NCI-H1694 treated with DMSO at 0.1 percent for 48 hours (cell line): ENCODE measurements at regions not wholly inside any gene's neighbourhood (a gene's known extent, or its start where the extent isn't known, plus 50 kb on each side); places are given as distances from the start of the nearest gene placed in this dataset.

ENCODE experiments used
- DNase-seq: peaks from one replicate; lab custom pipeline; 2025; lab: John Stamatoyannopoulos, UW

DNA sequence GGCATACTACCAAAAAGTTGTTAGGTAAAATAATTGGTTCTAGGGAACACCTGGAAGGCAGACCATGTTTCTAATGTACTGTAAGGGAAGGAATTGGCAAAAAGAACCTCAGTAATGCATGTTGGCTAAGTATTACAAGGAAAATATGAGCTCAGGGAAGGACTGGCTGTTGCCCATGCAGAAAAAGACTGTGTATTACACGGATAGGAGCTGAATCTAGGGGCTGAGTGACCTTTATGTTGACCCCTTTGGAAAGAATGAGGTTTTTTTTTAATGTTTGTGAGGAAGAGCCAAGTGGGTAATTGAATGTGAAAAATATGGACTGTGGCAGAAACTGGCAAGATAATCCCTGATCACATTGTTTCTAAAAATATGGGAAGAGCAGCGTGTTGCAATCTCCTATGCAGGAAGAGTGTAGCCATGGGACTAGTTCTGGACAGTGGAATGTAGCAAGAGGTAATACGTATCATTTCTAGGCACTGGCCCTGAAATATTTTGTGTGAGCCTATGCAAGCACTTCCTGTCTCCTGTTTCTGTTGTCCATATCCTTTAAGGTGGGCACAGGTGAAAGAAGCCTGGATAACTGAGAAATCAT, 95.1 kb upstream of the CNTNAP4 start:
- DNase-seq, result no peak

DNA sequence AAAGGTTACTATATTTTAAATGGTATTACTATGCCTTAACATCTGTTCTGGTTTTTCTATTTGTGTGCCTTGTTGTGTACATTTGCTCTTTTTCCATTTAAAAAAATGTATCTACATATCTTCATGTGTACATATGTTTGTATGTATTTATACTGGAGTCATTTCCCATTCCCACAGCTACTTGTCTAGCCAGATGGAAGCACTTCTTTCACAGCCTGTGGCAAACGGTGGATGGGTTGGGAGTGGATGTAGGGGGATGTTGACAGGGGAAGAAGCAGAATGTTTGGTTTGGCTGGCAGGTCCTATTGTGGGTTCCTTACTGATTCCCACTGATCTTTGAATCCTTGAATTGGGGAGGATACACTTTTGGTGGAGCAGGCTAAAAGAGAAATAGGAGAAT, 93.6 kb upstream of the CNTNAP4 start:
- no peak for DNase-seq

DNA sequence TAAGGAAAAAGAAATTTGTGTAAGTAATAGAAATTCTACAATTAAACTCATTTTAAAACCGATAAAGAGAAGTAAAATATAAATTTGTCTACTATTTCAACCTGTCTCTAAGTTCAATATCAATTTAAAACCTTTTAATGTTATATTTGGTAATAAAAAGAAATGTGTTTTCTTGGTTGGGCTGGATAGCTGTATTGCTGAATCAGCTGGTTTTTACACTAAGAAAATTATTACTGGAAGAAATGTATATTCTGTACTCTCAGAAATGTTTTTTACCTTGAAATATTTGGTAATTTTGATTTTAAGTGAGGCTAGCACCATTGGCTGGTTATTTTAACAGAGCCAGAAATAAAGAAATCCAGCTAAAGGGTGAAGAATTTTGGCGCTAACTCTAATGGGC, 87.1 kb upstream of the CNTNAP4 start:
- DNase-seq, result no peak

DNA sequence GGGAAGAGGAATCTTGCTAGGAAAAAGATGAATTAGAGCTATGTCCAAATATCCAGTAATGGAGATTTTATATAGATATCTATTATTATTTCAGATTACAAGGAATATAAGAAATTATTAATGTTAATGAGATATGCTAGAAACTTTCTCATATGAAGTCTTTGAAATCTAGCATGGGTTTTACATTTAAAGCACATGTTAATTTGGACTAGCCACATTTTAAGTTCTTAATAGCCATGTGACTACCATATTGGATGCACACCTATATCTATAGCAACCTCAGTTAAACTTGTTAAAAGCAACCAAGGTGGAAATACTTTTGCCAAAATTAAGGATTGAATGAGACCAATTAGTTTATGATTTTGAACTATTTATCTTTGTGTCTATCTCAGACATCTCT, 86.7 kb upstream of the CNTNAP4 start:
- DNase-seq, result no peak

DNA sequence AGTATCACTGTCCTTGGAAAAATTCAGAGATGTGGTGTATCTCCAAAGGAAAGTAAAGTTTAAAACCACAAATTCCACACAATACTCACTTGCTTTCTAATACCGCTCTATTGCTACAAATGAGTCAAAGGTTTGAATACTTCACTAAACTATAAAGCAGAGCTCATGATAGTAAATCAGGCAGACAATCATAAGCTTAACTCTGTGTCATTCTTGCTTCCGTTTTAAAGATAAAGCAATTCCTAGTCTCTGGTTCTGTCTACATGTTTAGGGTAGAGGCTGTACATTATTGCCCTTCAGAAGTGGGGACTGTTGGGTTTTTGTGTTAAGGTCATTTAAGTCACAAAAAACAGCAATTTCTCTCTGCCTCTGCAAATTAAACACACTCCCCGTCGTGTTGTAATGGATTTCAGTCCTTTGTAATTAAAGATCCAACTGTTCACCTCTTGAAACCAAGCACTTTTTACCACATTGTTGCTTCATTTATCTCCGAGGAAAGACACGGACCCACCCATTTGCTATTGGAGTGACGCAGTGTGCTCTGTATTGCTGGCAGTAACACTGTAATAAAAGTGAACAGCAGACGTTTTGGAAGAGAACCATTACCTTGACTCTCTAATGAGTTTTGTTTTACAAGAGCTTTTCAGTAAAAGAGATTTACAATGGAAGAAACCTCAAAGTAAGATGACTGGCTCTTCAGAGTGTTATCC, 83.1 kb upstream of the CNTNAP4 start:
- DNase-seq, result no peak

DNA sequence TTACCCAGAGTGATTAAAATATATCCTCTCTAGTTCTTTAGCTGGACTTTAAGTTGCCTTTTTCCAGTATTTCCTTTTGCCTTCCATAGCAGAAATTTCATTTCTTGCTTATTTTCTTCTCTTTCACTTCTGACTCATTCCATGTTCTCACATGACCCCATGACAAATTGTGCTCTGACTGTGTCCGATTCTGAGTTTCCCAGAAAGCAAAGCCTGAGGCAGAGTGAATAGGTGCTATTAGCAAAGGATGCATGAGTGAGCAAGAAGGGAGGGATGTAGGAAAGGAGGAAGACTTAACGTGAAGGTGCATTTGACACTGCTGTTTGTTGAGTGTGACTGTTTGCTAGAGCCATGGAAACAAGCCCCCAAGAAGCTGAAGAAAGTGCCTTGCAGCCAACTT, 82.6 kb upstream of the CNTNAP4 start:
- no peak for DNase-seq

DNA sequence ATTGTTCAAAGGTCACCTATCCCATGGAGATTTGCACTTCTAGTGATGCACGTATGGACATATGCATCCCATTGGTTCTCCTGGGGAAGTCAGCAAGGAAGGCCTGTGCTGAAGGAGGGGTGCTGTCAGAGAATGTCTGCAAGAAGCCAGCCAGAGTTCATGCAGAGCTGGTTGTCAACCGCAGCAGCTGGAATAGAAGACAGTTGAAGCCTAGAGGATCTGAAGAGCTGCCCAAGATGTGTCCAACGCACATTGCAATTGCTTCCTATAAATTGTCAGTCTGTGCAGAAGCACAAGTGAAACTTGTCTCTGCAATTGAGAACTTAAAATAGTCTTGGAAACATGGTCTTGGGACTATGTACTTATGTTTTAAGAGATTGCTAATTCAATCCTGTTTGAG, 82.1 kb upstream of the CNTNAP4 start:
- DNase-seq, result no peak

DNA sequence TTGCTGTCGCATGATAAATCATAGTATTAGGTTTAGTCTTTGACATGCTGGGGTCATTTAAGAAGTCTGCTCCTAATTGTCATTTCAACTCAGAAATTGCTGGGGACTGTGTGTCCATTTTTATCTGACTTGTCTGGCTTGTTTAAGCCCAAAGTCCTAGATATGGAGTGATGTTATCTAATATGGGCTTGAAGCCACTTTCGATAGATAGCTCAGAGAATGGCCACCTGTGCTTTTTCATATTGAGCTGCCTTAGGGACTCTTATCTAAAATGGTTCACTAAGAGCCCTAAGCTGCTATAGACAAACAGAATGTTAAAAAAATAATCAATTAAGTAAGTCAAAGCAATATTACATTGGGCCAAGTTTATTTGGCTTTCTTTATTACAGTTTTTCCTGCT, 81.6 kb upstream of the CNTNAP4 start:
- DNase-seq, result no peak

DNA sequence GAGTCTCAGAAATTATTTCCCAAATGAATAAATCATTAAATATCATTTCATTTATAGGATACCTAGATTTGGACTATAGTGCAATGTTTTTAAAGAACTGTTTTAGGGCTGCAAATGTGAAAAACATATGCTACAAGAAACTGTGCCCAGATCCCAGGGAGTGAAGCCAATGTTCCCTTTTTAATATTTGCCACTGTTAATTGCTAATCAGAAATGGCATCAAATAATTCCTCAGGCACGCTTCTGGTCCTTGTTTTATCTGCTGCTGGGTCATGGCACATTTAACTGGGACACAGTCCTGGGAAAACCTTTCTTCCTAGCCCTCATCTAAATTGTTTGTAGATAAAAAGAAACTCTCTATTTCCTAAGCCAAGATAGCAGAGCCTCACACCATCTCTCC, 79.3 kb upstream of the CNTNAP4 start:
- DNase-seq, result no peak

DNA sequence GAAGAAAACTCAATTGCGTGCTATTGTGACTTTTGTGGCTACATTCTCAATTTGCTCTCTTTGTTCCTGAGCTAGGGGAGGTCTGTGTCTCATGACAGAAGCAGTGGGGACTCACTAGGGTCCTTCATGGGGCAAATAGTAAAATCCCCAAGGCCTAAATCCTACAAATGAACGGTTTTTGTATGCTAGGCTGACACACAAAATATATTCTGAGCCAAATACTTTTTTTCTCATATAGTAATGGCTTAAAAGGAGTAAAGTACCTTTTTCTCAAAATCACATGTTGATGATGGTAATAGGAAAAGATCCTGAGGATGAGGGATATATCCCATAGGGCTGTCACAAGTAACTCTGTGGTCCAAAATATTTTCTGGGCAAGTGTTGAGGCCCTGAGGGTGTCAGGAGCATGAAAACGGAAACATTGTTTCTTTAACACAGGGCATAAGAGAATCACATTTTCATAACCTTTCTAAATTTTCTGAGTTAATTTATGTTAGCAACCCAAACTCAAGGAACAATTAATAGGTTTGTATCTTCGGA, 77.5 kb upstream of the CNTNAP4 start:
- DNase-seq, result no peak

DNA sequence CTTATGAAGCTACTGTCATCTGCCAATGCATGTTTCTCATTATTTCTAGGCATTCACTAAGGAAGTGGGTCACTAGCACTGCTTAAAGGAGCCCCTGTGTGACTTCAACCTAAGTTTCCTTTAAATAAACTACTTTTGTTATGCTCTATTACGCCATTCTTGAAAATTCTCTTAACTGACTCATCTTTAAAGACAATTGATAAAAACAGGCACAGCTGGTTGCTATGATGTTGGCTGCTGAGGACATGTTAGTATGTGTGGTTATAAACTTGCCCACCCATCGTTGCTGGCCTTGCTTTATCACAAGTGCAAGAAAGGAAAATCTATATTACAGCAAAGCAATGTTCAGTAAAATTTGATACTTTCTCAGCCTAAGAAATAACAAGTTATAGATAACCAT, 75.8 kb upstream of the CNTNAP4 start:
- DNase-seq, result no peak

DNA sequence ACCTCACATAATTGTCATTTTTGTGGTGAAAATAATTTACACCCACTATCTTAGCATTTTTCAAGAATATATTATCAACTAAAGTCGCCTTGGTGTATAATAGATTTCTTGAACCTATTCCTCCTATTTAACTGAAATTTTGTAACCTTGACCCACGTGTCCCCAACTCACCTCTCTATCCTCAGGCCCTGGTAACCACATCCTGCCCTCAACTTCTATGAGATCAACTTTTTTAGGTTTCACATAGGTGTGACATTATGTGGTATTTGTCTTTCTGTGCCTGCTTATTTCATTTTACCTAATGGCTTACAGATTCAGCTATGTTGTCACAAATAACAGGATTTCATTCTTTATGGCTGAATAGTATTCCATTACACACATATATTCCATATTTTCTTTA, 73.0 kb upstream of the CNTNAP4 start:
- DNase-seq, result no peak

DNA sequence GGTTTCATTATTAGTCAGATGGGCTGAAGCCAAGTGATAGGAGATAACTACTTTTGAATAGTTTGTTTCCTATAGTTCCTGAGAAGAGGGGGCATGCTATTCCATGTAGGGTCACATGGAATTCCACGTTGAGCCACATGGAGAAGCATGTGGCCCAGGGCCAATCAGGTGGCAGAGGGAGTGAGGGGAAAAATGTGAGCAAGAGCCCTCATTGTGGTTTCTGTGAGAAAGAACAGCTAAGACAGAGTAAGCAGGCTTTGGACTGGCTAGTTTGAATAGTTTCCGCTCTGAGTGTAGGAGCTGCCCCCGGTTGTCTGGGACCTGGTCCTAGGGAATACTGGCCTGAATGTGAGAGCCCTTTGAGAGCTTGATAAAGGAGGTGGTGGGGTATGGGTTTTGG, 69.9 kb upstream of the CNTNAP4 start:
- DNase-seq, result no peak

DNA sequence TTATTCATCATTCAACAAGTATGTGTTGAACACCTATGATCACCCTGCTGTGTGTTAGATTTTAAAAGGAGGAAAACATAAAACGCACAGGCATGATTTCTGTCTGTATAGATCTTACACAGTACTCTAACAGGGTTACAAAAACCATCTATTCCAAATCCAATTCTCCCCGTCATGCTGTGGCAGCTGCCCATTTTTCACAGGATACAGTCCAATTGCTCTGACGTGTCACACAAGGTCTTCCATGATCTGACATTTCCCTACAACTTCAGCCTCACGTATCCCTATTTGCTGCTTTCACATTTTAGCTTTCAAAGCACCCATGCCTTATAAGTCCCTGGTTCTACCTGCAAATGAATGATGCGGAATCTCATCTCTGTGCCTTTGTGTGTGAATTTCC, 67.0 kb upstream of the CNTNAP4 start:
- DNase-seq, result no peak

DNA sequence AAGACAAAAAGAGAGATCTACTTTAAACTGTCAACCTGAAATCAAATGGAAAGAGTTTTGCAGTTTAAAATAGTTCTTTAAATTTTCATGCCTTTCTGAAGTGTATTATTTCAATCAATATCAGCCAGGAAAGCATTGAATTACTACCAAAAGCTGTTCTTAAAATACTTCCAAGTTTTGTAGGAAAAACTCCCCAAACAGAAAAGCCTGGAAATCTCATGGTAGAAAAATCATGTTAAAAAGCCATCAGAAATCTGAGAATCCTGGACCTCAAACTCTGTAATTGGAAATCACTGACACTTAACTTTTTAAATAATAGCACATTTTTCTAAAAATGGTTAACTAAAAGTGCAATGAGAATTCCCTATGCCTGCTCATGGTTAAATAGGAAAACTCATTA, 63.3 kb upstream of the CNTNAP4 start:
- no peak for DNase-seq

DNA sequence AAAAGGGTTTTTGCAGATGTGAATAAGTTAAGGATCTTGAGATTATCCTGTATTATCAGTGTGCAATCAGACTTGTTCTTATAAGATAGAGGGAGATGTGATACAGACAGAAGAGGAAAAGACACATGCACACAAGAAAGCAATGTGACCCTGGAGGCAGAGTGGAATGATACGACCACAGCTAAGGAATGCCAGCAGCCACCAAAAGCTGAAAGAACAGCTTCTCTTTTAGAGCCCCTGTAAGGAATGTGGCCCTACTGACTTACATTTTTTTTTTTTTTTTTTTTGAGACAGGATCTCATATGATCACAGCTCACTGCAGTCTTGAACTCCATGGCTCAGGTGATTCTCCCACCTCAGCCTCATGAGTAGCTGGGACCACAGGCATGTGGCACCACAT, 62.3 kb upstream of the CNTNAP4 start:
- DNase-seq, result no peak

DNA sequence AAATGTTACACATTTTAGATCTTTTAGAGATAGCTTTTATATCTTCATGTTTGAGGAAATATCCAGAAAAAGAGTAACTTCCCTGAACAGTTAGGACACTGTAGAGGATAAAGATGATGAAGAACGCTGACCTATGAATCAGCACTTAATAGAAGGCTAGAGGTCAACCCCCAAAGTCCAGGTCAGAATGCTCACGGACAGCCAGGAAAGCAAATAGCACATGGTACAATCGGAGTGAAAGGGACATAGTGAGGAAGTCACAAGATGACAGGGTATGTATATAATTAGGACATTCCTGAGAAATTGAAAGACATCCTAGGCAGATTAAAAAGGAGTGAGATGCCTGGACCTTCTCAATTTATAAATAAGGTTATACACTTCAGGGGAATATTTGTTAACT, 55.1 kb upstream of the CNTNAP4 start:
- no peak for DNase-seq

DNA sequence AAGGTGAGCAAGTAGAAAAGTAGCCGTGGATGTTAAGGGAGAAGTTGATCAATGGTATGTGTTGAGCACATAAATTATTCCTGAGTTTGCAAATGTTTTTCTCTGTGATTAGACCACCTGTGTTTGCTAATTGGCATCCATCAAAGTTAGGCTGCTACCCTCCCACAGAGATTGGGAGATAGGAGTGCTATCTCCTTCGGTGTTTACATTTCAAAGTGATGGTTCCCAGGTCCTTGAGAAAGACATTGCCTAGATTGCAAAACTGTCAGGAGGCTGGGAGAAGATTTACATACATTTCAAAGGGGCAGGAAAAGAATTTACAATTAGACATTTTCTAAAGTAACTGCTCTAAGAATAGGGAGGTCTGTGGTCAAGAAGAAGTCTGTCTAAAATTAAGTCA, 54.3 kb upstream of the CNTNAP4 start:
- no peak for DNase-seq

DNA sequence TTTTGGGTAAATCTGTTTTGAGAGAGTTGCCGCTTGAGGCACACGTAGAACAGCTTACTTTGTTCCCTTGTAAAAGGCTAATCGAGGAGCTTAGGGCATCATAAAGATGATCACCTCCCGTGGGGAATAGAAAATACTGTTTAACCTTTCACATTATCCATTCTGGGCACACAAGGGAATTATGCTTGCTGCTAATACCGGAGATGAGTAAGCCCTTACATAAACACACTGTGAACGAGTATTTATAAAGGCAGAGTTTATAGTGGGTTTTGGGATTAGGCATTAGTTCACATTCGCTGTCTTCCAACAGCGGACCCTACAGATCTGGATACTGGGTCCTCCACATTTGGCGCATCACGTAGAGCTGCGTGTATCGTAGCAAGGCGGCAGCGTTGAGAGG, 51.2 kb upstream of the CNTNAP4 start:
- no peak for DNase-seq

DNA sequence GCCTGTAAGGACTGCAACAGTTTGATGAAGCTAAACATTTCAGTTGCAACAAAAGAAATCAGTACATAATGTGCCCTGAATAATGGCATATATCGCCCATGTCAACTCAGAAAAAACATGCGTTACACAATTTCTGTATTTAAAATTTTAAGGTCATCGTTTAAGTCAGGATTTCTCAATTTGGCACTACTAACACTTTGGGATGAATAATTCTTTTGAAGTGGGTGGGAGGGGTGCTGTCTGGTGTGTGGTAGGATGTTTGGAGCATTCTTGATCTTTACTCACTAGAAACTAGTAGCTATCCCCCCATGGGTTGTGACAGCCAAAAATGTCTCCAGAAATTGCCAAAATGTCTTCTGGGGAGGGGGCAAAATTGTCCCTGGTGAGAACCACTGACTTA, 50.7 kb upstream of the CNTNAP4 start:
- DNase-seq, result no peak
